ENCODE measurements at regions not wholly inside any gene's neighbourhood (a gene's known extent, or its start where the extent isn't known, plus 50 kb on each side); places are given as distances from the start of the nearest gene placed in this dataset.
A peak's percentile ranks its signal among the peaks of the same experiment; 100 is the strongest.

DNA sequence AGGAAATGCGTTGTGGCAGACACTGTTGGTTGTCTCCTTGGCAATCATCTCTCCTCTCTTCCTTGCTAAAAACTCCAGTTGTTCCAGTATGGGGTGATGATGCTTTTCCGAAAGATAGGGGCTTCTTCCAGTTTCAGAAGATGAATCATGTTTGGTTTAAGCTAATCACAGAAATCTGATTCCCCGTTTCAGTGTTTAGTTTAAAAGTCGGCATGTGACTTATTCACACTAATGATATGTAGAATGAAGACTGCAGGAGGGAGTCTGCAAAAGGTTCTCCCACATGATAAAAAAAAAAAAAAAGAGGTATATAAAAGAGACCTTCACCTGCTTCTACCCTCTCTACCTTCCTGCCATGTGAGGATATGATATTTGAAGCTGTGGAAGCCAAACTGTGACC lies 239.0 kb upstream of the SIX2 start:
- DNase-seq, result no peak

DNA sequence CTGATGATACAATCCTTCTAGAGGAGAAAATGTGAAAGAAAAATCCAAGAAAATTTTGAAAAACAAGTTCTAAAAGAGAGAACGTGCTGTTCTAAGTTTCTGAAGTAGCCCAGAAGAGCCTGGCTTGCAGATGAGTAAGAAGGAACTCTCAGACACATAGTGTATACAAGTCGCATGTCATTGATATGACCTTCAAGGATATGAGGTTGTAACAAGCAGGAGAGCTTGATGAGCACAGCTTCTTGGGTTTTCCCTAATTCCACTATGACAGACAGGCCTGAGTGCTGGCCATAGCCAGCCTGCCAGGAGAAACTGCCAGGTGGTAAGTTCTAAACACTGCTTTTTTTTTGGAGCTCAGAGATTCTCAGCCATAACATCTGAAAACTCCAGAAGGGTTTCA lies 235.7 kb upstream of the SIX2 start:
- no peak for DNase-seq

DNA sequence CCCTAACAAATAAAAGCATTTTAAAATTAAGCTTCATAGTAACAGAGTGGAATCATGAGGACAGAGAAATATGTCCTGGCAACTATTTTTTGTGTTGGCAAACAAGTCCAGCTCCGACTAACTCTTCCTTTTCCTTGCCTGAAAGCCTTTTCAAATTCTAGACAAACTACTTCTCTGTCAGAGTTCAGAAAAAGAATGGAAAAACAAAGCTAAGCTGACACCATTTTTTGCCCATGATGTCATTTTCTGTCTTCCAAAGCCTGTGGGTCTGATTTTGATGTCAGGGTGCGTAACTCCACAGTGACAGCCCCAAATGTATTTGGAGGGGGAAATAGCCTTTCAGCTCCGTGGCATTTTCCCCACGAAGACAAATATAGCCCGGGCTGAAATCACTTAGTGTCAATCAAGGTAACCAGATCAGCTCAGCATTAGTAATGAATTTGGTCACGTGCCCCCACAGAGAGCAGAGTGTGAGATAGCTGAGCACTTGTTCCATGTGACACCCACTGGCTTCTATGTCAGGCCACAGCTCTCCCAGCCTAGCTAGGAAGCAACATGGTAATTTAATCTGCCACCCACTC lies 233.0 kb upstream of the SIX2 start:
- no peak for DNase-seq

DNA sequence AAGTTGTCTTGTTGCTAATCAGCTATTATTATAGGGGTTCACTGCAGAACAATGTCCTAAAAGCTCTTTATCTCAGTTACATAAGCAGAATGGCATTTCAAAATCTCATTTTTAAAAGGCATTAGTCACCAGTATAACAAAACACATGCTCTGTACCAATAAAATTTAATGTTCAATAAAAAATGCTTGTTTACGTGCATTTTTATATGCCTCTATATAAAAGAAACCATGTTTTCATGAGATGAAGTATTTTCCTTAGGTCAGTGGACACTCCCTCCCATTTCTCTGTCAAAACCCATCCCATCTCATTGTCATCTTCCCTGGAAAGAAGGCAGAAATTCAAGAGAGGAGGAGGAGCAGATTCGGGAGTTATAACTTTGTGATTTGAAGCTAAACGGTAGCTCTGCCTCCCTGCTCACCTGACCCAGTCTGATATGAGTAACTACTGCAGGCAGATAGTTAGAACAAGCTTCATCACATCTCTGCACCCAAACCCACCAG lies 231.9 kb upstream of the SIX2 start:
- no peak for DNase-seq

DNA sequence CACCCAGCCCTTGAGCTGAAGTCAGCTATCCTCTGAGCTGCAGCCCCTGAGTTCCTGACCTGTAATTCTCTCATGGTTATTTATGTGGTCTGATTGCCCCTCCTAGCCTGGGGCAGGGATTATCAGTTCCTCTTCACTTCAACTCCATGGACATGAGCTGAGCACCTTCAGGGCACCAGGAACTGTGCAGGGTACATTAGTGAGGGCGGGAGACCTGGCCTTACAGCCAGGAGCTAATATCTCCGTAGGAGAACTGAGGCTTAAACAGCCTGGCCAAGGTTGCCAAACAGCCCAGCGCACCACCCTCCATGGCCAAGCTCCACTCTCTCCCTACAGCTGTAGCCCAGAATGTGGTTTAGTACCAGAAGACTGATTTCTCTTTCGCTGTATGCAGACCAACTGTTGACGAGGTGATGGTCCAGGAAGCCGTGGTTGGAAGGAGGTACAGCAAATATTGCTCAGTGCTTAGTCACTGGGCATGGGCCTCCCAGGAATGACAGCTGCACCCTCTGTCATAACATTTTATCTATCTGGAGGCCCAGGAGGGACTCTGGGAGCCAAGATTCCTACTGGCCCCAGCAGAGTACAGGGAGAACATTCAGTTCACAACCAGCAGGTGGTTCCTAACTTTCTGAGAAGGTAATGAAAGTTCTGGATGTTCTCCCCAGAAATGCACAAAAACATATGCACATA lies 228.7 kb upstream of the SIX2 start:
- peak; percentile 68 for DNase-seq

DNA sequence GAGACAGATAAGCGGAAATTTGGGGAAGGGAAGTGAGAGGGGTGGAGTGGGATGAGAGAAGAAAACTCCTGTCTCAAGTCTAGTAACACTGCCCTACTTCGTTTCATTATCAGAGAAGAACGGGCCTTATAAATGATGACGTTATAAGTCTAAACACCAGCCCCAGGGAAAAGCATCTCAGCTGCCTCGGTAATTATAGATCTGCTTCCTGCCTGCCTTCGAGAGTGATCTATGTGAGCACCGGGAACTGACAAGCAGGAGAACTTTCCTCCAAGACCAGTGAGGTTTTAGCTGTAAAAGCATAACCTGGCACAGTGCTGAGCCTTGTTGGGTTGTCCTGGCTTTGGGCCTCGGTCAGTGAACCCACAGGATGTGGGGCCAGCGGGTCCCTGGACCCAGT lies 227.9 kb upstream of the SIX2 start:
- no peak for DNase-seq

DNA sequence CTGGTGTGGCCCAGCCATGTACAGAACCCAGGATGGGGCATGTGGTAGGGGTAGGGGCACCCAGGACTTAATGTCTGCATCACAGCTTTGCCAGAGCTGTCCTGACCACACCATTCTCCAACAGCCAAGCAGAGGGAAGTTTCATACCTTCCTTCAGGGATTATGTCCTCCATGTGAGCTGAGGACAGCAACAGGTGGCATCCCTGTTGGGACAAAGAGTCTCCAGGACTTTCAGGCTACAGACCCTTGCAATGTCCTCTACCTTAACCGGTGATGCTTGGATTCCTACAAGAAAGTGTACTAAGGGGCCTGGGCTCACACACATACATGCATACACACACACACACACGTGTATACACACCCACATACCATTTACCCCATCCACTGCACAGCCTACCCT lies 227.0 kb upstream of the SIX2 start:
- no peak for DNase-seq

DNA sequence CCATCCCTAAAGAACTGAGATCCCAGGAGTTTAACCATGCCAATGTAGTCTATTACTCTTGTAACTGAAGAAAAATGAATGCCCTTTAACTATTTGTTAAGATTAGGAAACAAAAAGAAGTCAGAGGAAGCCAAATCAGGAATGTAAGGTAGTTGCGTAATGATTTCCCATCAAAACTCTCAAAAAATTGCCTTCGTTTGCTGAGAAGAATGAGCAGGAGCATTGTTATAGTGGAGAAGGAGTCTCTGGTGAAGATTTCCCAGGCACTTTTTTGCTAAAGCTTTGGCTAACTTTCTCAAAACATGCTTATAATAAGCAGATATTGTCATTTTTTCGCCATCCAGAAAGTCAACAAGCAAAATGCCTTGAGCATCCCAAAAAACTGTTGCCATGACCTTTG lies 224.0 kb upstream of the SIX2 start:
- DNase-seq, result no peak

DNA sequence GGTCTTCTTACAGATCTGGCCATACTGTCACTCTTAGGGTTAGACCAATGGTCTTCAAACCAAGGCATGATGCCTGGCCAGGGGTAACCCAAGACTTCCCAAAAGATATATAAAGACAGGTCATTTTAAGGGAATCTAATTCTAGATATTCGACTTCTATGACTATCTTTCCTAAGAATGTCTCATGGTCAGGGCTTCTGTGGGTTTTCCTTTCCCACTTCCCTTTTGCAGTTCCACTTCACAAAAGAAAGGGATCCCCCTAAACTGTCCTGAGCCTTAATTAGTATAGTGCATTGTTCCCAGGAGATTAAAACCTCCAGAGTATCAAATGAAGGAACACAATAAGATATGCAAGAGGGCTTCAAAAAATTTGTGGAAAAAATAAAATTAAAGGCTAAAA lies 223.6 kb upstream of the SIX2 start:
- no peak for DNase-seq

DNA sequence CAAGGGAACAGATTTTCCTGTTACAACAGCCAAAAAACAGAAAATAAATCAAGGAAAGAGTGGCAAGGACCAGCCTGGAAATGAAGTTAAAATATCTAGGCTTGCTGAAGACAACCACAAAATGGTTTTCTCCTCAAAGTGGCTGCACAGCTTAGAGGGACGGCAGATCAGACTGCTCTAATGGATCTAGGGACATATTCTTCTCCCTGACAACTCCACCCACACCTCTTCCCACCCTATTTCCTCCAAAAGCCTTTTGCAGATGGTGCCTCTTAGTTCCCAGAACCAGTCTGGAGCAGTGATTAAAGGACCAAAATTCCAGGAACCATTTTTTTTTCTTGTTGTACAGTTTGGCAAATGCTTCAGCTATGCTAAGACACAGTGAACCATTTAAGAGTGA lies 220.2 kb upstream of the SIX2 start:
- DNase-seq, result no peak

DNA sequence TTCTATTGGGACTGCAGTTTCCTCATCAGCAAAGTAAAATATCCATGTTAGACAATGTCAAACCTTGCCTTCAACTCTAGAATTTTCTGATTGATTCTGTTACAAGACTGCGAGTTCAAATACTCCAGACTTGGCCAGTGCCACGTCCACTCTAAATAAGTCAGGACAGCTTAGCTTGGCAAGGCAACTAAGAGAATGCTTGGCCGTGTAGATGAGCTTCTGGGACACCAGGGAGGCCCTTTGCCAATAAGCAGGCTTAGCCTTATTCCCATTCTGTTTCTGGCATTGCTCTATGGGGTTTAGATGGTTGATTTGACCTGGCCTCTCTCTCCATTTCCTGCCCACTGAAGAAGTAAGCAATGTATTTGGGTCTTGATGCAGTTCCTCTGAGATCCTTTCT lies 218.1 kb upstream of the SIX2 start:
- DNase-seq, result no peak

DNA sequence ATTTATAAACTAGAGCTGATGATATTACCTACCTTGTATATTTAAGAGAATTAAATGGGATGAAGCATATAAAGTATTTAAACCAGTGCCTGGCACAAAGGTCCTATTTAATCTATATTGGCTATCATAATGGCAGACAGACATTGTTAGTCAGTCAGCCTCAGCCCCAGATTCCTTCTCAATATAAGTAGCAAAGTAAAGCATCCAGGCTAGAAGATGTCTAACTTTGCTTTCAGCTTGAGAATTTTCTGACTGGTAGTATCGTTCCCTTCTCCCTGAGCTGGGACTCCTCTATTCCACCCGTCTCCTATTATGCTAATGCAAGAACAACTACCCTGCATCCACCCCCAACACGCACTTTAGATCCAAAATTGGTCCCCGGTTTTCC lies 215.7 kb upstream of the SIX2 start:
- no peak for DNase-seq

DNA sequence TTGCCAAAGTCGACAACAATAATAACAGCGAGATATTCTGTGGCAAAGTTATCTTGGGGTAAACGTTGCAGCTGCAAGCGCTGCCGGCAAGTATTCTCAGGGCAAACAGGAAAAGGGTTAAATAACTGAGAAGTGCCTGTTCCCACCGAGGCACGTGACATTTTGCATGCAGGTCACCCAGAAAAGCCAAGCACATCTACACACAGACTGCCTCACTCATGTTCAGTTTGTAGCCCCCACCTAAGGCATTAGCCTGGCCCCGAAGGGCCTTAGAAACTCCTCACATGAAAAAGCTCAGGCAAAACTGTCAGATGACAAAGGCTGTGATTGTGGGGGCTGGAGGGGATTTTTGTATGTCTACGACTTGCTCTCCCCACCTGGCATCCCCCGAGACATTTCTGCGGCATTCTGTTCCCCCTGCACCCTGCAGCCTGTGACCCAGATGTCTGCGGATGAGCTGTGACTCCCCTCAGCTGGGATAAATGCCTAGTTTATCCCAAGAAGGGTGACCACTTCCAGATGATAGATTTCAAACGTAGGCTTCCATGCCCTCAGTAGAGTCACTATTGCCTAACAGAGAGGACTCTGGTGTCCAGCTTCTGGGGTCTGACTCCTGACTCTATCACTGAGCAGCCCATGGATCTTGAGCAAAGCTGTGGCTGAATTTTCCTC lies 215.2 kb upstream of the SIX2 start:
- DNase-seq, result no peak

DNA sequence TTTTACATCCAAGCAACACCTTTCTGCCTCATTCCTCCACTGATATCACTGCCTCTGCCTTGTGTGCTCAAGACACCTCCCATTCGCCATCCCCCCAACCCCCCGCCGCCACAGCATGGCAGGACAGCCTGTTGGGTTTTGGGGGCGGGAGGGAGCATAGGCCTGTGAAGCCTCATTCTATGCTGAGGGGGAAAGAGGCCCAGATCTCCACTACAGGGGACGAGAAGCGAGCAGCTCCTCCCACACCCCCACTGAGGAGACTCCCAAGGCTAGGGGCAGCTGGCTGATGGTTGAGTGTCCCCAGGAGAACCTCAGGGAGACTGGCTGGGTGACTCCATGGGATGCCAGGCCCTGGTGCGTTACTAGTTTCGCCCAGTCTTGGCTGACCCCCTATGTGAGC lies 214.3 kb upstream of the SIX2 start:
- no peak for DNase-seq

DNA sequence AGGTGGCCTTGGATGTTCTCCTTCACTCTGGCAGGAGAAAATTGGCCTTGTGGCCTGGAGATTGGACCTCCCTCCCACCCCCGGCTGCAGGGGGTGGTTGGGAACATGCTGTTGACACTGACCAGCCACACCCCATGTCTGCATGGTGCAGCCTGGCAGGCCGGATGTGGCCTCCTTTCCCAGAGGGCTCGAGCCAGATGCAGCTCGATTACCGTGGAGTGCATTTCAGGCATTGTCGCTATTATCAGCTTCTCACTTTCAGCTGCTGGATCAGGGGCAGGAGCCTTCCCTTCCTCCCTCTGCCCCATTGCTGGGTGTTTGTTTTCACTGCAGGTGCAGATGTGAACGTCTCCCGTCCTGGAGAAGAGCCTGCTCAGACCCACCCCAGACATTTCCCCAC lies 211.0 kb upstream of the SIX2 start:
- no peak for DNase-seq

DNA sequence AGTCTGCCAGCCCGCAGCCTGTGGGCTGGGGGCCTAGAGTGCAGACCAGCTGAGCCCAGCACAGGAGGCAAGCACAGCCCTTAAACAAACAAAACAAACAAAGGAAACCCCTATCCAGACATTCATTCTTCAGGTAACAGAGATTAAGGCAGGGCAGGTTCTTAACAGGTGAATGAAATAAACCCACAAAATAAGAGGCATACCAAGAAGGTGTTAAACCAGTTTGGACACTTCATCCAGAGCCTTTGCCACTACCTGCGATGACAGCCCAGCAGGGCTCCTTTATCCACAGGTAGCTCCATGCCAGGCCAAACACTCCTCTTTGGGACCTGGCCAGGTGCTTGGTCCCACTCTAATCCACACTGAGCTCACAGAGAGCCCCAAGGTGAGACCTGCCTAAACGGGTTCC lies 209.7 kb upstream of the SIX2 start:
- no peak for DNase-seq

DNA sequence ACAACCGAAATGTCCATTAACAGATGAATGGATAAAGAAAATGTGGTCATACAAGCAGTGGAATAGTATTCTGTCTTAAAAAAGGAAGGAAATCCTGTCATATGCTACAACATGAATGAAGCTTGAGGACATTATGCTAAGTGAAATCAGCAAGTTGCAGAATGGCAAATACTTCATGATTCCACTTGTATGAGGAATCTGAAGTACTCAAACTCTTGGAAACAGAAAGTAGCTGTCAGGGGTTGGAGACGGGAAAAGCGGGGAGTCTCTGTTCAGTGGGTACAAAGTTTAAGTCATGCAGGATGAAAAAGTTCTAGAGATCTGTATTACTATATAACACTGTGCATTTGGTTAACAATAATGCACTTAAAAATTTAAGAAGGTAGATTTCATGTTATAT lies 209.0 kb upstream of the SIX2 start:
- DNase-seq, result no peak

DNA sequence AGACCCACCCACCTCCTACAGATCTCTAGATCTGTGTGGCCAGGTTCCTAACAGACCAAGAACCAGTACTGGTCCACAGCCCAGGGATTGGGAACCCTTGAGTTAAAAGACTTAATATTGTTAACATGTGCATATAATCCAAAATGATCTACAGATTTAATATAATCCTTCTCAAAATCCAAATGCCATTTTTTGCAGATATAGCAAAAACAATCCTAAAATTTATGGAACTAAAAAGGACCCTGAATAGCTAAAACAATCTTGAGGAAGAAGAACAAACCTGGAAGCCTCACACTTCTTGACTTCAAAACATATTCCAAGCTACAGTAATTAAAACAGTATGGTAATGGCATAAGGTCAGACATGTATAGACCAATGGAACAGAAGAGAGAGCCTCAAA lies 206.9 kb upstream of the SIX2 start:
- no peak for DNase-seq

DNA sequence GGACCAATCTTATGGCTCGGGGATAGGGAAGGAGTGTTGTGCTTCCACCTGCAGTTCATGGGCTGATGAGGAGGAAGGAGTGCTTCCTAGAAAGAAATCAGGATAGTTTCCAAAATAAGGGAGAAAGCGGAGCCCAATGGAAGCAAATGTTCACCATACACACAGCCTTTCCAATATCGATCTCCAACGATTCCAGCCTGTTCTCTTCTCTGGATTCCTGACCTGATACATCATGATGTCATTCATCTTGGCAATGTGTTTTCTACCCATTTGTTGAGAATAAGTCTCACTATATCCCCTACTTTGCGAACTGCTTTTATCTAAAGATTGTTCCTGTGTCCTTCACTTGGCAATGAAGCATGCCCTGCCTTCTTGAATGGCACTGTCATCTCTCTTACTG lies 205.3 kb upstream of the SIX2 start:
- no peak for DNase-seq

DNA sequence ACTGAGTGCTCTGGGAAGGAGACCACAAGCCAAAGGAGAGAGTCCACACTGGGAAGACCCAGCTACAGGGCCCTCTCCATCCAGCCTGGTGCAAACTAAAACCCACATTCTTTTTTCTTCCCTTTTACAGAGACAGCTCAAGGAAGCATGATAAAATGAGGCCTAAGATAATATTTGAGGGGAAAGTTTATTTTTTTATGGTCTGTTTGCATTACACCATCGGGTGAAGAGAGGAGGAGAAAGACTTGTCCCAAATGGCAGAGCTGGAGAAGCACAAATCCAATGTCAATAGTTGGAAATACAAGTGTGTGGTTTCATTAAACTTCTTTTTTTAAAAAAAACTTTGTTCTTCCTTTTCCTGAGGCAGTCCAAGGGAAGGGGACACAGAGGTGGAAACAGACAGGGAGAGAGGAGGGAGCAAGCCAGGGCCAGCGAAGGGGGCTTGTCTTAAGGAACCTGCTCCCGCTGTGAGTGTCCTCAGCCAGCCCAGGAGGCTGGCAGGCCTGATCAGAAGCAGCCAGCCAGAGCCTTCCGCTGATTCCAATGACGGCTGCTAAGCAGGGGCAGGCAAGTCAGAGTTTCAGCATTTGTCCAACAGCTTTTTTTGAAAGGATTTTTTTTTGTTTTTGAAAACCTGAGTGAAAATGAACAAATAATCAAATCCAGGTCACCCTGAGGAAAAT lies 203.8 kb upstream of the SIX2 start:
- no peak for DNase-seq

DNA sequence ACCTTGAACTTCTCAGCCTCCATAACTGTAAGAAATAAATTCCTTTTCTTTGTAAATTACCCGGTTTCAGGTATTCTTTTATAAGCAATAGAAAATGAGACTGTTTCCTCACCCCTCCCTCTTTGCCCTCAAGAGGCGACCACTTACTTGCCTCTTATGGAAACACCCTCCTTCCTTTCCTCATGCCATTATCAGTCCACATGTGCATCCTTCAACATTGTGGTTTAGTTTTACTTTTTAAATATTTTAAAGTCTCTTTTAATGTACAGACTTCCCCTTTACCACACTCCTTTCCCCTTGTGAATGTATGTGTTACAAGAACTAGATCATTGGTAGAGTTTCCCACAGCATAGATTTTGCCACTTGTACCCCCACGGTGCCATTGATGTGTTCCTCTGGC lies 202.4 kb upstream of the SIX2 start:
- no peak for DNase-seq

DNA sequence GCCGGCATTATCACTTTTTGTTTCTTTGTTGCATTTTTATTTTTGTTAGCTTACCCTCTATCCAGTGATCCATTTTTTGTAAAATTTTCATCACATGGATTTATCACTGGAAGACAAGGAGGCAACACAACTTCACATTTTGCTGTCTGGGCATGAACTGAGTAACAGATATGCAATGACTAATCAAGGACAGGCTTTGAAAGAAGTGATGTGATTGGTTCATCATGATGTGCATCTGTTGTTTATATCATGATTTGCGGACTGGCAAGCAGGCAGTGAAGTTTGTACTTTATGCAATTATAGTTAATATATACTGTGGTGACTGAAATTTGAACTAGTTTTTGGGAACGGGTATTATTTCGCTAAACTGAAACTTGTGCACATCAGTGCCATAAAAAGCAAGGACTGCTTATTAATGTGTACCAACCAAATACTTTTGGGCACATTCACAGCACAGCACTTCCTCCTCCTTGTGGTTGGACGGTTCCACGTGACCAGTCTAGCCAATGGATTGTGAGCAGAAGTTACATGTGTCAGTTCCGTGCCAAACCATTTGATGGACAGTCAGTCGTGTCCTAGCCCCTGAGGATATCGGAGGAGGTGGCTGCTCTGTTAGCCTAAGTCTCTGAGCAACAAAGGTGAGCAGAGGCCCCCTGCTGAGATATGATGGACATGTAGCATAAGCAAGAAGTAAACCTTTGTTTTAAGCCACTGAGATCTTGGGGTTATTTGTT lies 201.4 kb upstream of the SIX2 start:
- DNase-seq, result no peak

DNA sequence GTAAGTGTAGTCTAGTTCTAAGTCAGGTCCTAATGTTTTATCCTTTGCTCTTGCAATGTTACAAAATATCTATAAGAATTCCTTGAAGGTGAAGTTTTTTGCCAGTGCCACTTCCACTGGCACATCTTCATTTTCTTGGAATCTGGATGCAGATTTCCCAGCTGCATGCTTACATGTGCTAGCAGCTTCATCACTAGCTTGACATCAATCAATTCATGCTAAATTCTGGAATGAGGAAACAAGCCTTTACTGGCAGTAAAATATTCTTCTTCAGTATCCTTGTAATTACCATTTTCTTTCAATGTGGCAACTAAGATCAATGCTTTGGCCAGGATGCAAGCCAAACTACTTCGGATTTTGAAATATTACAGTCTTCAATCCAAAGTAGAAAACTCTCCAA lies 200.6 kb upstream of the SIX2 start:
- DNase-seq, result no peak
